NT2/D1 (cell line): ENCODE measurements at regions not wholly inside any gene's neighbourhood (a gene's known extent, or its start where the extent isn't known, plus 50 kb on each side); places are given as distances from the start of the nearest gene placed in this dataset.

ENCODE experiments used
- SUZ12 ChIP-seq: IDR thresholded peaks from 2 replicates; pipeline ENCODE4 v1.6.1; 2011; ENCODE audit not compliant: insufficient read length, insufficient read depth; ENCODE audit errors: extremely low read depth
- YY1 ChIP-seq: IDR thresholded peaks from 2 replicates; pipeline ENCODE4 v1.6.1; 2011; ENCODE audit not compliant: insufficient read length, insufficient read depth
- ZNF274 ChIP-seq: IDR thresholded peaks from 2 replicates; pipeline ENCODE4 v1.6.1; 2011; ENCODE audit warnings: mild to moderate bottlenecking, low read depth, low read length

DNA sequence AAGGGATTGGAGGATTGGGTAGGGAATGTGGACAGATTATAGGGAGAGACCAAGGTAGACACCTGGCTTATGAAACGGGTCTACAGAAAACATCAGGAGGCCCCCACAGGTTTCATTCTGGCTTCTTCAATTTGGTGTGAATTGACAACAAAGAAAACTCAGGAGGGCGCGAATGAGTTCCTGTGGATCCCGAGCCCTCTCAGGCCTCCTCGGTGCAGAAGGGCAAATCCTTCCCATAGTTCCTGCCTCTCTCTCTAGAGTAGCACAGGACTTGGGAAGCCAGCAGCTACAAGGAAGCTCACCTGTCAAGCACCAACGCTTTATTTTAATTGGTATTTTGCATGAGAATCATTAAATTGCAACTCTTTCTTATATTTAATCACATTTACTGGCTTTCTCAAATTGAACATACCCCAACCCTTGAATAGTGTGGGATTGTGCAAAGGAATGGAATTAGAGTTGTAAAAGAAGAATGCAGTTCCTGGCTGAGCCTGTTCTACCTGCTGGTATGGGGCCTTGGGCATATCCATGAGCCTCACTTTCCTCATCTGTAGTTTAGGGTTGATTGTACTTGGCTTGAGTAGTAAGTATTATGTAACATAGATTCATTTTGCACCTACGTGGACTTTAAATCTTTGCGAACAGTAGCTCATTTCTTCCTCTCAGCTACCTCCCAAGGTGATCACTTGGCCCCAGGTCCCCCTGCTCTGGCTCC lies 56.4 kb upstream of the PHACTR2 start:
- TF ChIP-seq YY1 (no peak), ZNF274 (no peak), SUZ12 (no peak)
